ENCODE measurements at regions not wholly inside any gene's neighbourhood (a gene's known extent, or its start where the extent isn't known, plus 50 kb on each side); places are given as distances from the start of the nearest gene placed in this dataset.

DNA sequence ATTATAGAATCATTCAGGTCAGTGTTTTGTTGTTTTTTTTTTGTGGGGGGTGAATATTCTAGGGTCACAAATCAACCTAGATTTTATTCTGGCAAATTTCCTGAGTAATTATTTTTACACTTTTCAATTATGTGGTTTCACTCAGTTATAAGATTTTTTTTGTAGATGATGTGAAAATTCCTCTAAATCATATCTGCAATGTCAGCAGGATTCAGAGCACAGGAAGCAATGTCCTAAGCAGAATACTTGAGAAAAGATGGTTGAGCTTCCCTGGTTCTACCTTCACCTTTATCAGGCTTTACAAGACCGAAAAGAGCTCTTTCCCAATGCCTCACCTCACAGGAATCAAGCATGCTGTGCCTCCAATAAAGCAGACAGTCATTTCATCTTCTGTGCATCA is 124.3 kb downstream of the SLC41A2 start:
- in situ Hi-C loops (cut with HindIII; ENCODE audit: low sequenced_read_pairs) = no loop called here
- no peak overlapping the region for H3K4me3 ChIP-seq (ENCODE audit: low read depth, low read length)
- DNase-seq (ENCODE audit: low read depth, low spot score) = no peak
- TF ChIP-seq CTCF (IDR thresholded peaks at IDR 0.05; ENCODE audit: low read depth, low read length) = no peak

- in situ Hi-C loops (cut with HindIII; ENCODE audit: low sequenced_read_pairs) = no loop called here
- no peak for DNase-seq (ENCODE audit: low read depth, low spot score)
- TF ChIP-seq CTCF (IDR thresholded peaks at IDR 0.05; ENCODE audit: low read depth, low read length) = no peak
- H3K4me3 ChIP-seq (ENCODE audit: low read depth, low read length) = no peak overlapping the region
Measured at GRCh38 chr12:104828015-104828414, 130.1 kb downstream of the SLC41A2 start.

DNA sequence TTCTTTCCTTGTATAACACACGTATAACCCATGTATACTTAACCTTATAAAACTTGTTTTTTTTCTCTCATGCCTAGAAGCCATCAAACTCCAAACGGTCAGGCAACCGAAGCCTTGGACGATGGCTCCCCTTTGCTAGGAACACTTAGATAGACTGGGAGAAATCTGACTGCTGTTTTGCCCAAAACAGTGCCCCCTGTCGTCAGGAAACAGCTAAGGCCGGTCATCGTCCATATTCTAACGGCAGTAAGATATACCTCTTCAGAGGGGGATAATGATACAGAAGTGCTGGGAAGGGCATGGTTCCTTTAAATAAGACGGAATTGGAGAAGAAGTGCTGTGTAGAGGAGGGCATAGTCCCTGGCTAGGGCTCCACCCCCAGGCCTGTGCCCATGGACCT is 130.5 kb downstream of the SLC41A2 start:
- peak; percentile 41 for TF ChIP-seq CTCF (IDR thresholded peaks at IDR 0.05; ENCODE audit: low read depth, low read length)
- in situ Hi-C loops (cut with HindIII; ENCODE audit: low sequenced_read_pairs) = no loop called here
- no peak overlapping the region for H3K4me3 ChIP-seq (ENCODE audit: low read depth, low read length)
- DNase-seq (ENCODE audit: low read depth, low spot score) = no peak

- no peak for DNase-seq (ENCODE audit: low read depth, low spot score)
- peak; percentile 46 for TF ChIP-seq CTCF (IDR thresholded peaks at IDR 0.05; ENCODE audit: low read depth, low read length)
- in situ Hi-C loops (cut with HindIII; ENCODE audit: low sequenced_read_pairs) = no loop called here
- H3K4me3 ChIP-seq (ENCODE audit: low read depth, low read length) = no peak overlapping the region
Measured at GRCh38 chr12:104825408-104825807, 132.7 kb downstream of the SLC41A2 start.

GRCh38 chr12:104823985-104824461 is 134.1 kb downstream of the SLC41A2 start:
- no peak for TF ChIP-seq CTCF (IDR thresholded peaks at IDR 0.05; ENCODE audit: low read depth, low read length)
- in situ Hi-C loops (cut with HindIII; ENCODE audit: low sequenced_read_pairs) = no loop called here
- DNase-seq (ENCODE audit: low read depth, low spot score) = no peak
- no peak overlapping the region for H3K4me3 ChIP-seq (ENCODE audit: low read depth, low read length)

GRCh38 chr12:104822941-104823340 is 135.1 kb downstream of the SLC41A2 start:
- DNase-seq (ENCODE audit: low read depth, low spot score) = no peak
- no peak for TF ChIP-seq CTCF (IDR thresholded peaks at IDR 0.05; ENCODE audit: low read depth, low read length)
- in situ Hi-C loops (cut with HindIII; ENCODE audit: low sequenced_read_pairs) = no loop called here

More at GRCh38 chr12:104822941-104823340, 135.1 kb downstream of the SLC41A2 start:
- no peak overlapping the region for H3K4me3 ChIP-seq (ENCODE audit: low read depth, low read length)
